Heart right ventricle (tissue), 16 donors: ENCODE measurements at regions not wholly inside any gene's neighbourhood (a gene's known extent, or its start where the extent isn't known, plus 50 kb on each side); places are given as distances from the start of the nearest gene placed in this dataset.

Experiments used
- ATAC-seq, 8 donors: fragments of 200-7000 bp; cut with Tn5 transposase; one replicate each; pipeline ENCODE4 v1.9.1; 2020; ENCODE audit warnings: mild to moderate bottlenecking in 8 of 8, moderate library complexity in 8 of 8, moderate number of reproducible peaks in 1 of 8
- DNase-seq, 2 donors: peaks; one replicate each; pipeline ENCODE4 v3.0.0-alpha.2; 2020
- H3K27ac ChIP-seq, 10 donors: fragments of 200-600 bp; sonication (generic) in 2 of 10; one replicate each; pipeline versions ENCODE4 v1.5.0 to v1.8.0; 2020 to 2022; ENCODE audit warnings: mild to moderate bottlenecking in 3 of 10
- H3K27me3 ChIP-seq, 7 donors: fragments of 200-600 bp; one replicate each; pipeline ENCODE4 v1.8.0; 2021 to 2022; ENCODE audit warnings: mild to moderate bottlenecking in 2 of 7
- H3K36me3 ChIP-seq, 9 donors: fragments of 200-600 bp; sonication (generic) in 1 of 9; one replicate each; pipeline versions ENCODE4 v1.5.0 to v1.8.0; 2020 to 2022; ENCODE audit warnings: mild to moderate bottlenecking in 2 of 9
- H3K4me1 ChIP-seq, 9 donors: fragments of 200-600 bp; sonication (generic) in 1 of 9; one replicate each; pipeline versions ENCODE4 v1.5.0 to v1.8.0; 2020 to 2022; ENCODE audit warnings: mild to moderate bottlenecking in 4 of 9
- H3K4me3 ChIP-seq, 10 donors: fragments of 200-600 bp; sonication (generic) in 2 of 10; one replicate each; pipeline versions ENCODE4 v1.5.0 to v1.8.0; 2020 to 2022; ENCODE audit warnings: mild to moderate bottlenecking in 7 of 10, moderate library complexity in 2 of 10
- H3K9me3 ChIP-seq, 11 donors: fragments of 200-600 bp in 10 of 11; sonication (generic) in 2 of 11; one replicate each; pipeline versions ENCODE4 v1.5.0 to v1.8.0; 2013 to 2022; ENCODE audit warnings: mild to moderate bottlenecking in 2 of 11, control low read depth in 1 of 11, moderate library complexity in 1 of 11
- WGBS, 2 donors: extraction: QIAGEN DNeasy Blood & Tissue Kit; methylation state at CpG; one replicate each; pipeline ENCODE4 v1.1.7; 2013; ENCODE audit warnings: inconsistent platforms in 1 of 2; 5-methylcytosine and 5-hydroxymethylcytosine counted together
- intact Hi-C, 10 donors: fragments of 100-400 bp; cut with DNase I; formaldehyde crosslinking; loops; one replicate each; pipeline versions ENCODE4 v1.11.1 to v1.14.2; 2022
- TF ChIP-seq, protein P1 (sequence below), 9 donors: fragments of 200-600 bp; sonication (generic) in 2 of 9; IDR thresholded peaks; one replicate each; pipeline versions ENCODE4 v1.5.0 to v1.8.0; 2021 to 2022; ENCODE audit warnings: antibody characterized with exemption in 9 of 9, mild to moderate bottlenecking in 5 of 9, moderate library complexity in 1 of 9
- donor health status: Arrhythmogenic right ventricular cardiomyopathy.
- donor health status: ischemic (EF 13 %, LVEDD 7.1; RV severe dilation, severe dysfunction).
- donor health status: healthy with polysubstance abuse.
- donor health status: DM: no; HTN: yes; CAD: no.
- donor health status: DM: no; HTN: no; CAD: no.
- donor health status: ischemic (EF 25% LVEDD 6.9; RV normal size, moderate dysfunction).
- donor health status: ischemic (EF 25% LVEDD 5.7; RV mildly dilated, moderate dysfunction).
- donor health status: healthy.
- donor health status: DM: yes; HTN: yes; CAD: no.
- donor health status: Ischemic cardiomyopathy.
- donor health status: ischemic (EF 35%, LVEDD 5.7; RV mildly dilated, moderate dysfunction).
- donor health status: nonischemic (EF 11% LVEDD 7.7; RV severe dilation, severe dysfunction).
- donor health status: DM: yes; HTN: yes; CAD: no.
- donor health status: PGD.
- donor health status: ischemic (EF 29% LVEDD 5.4; RV normal size, mild dysfunction).
- donor health status: nonischemic (EF 23%, LVEDD 6.1; RV moderate dilation, normal function).

DNA sequence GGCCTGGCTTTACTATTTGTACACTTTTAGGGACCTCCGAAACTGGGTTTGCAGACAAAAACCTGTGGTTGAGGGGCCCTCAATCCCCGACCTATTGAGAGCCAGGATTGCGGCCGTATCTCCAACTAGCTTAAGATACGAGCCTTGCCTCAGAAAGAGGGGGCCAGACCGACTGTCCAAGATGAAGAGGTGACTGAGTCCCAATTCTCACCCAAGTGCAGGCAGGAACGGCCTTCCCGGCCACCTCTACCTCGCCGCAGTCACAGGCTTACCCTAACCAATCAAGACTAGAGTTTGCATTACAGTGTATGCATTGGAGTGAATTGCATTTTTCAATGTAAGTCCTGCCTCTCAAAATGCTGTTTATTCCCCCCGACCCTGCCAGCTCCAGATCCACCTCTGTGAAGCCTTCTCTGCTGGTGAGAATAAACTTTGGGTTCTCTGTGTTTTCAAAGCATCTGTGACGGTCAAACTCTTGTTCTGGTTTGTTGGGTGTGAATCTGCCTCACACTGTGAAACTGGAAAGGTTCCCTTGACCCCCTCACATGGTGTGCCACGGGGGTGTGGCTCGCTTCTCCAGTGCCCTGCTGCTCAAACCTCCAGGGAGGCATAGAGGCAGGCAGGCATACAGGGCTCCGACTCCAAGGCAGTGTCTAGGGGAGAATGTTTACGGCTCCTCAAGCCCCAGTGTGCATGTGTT lies 62.2 kb upstream of the WLS start:
- 93% methylated on average over 16 of the region's 16 CpGs for WGBS, 2 donors
- intact Hi-C loops = loop anchor here in 1 of 10 donors (10.0 kb wide), 1 partner anchor 60 kb away; the partner anchor contains the start of gene WLS
- no peak for ATAC-seq

DNA sequence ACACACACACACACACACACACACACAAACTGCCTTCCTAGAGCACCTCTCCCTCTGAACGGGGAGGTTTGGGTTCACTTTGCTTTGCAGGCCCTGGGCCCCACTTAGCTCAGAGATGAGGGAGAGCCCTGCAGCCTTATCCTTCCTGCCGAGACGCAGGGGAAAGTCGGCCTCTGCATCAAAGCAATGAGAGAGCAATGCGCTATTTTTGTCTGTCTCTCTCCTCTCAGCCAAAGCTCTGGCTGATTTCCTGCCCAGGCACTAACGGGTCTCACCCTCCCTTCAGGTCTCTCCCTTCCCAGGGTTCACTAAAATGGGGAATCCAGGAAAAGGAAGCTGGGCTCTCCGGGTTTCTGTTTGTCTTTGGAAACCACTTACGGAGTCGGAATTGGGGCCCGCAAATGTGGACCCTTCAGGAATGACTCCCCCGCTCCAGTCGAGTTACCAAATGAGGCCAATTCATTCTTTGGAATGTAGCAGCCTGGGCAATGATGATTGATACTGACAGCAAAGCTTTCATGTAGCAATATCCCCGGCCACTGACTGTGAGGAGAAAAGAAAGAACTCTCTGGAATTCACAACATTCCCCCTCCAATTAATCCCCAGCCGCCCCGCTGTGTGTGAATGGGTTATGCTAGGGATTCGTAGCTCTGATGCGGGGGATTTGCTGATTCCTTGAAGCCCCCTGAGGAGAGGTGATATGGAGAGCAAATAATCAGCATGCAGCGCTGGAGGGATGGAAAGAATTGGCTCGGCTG lies 61.5 kb upstream of the WLS start:
- peak overlapping the region in 4 of 10 donors; percentile 46 to 56 (median 54) for H3K27ac ChIP-seq
- peak; percentile 57 to 93 (median 88) for ATAC-seq
- 39 to 40% methylated on average over 19 of the region's 19 CpGs for WGBS, 2 donors
- H3K27me3 ChIP-seq = no peaks in the 10 kb centered on the region
- peaks cover 10 to 30% (median 24%) of the 10 kb centered on the region in 9 donors for H3K4me1 ChIP-seq
- no peaks in the 10 kb centered on the region for H3K36me3 ChIP-seq
- DNase-seq = peak in 1 of 2 donors; percentile 57
- H3K4me3 ChIP-seq = peak overlapping the region in 1 of 10 donors; percentile 3
- no peaks in the 10 kb centered on the region for H3K9me3 ChIP-seq
- intact Hi-C loops = loop anchor here in 1 of 10 donors (10.0 kb wide), 1 partner anchor 59 kb away; the partner anchor contains the start of gene WLS
- TF ChIP-seq, protein P1, sequence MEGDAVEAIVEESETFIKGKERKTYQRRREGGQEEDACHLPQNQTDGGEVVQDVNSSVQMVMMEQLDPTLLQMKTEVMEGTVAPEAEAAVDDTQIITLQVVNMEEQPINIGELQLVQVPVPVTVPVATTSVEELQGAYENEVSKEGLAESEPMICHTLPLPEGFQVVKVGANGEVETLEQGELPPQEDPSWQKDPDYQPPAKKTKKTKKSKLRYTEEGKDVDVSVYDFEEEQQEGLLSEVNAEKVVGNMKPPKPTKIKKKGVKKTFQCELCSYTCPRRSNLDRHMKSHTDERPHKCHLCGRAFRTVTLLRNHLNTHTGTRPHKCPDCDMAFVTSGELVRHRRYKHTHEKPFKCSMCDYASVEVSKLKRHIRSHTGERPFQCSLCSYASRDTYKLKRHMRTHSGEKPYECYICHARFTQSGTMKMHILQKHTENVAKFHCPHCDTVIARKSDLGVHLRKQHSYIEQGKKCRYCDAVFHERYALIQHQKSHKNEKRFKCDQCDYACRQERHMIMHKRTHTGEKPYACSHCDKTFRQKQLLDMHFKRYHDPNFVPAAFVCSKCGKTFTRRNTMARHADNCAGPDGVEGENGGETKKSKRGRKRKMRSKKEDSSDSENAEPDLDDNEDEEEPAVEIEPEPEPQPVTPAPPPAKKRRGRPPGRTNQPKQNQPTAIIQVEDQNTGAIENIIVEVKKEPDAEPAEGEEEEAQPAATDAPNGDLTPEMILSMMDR (IDR thresholded peaks at IDR 0.05) = no peak

More for the DNA sequence above, 62.2 kb upstream of the WLS start:
- Histone ChIP-seq H3K4me3 (no peak overlapping the region), H3K36me3 (no peaks in the 10 kb centered on the region), H3K27ac (no peak overlapping the region), H3K27me3 (no peaks in the 10 kb centered on the region), H3K9me3 (no peaks in the 10 kb centered on the region), H3K4me1 (peaks cover 10 to 30% (median 24%) of the 10 kb centered on the region in 9 donors)
- TF ChIP-seq, protein P1 (IDR thresholded peaks at IDR 0.05) = no peak
- no peak for DNase-seq

DNA sequence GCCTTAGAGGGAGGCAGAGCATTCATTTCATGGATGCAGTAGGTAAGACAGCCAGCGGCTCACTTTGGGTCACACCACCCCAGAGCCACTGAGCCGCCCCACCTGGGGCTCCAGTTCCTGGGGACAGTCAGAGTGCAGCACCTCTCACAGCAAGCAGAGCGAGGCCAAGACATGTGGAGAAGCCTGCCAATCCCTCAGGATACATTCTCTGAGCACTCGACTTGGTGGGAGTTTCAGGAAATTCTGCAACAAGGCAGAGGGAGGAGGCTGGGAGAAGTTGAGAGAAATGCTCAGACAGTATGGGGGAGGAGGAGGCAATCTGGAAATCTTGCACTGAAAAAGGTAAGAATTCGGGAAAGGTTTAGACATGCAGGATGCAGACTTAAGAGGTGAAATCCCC lies 60.8 kb upstream of the WLS start:
- peak in 3 of 8 donors; percentile 38 to 62 (median 53) for ATAC-seq
- intact Hi-C loops = loop anchor here in 1 of 10 donors (10.0 kb wide), 1 partner anchor 58 kb away; the partner anchor contains the start of gene WLS
- no peaks in the 10 kb centered on the region for H3K9me3 ChIP-seq
- DNase-seq = no peak
- peak overlapping the region in 3 of 10 donors; percentile 0 to 56 (median 40) for H3K27ac ChIP-seq
- H3K36me3 ChIP-seq = no peaks in the 10 kb centered on the region
- TF ChIP-seq, protein P1 (IDR thresholded peaks at IDR 0.05) = no peak
- no peaks in the 10 kb centered on the region for H3K27me3 ChIP-seq
- 37 to 43% methylated on average over 5 of the region's 5 CpGs for WGBS, 2 donors
- H3K4me1 ChIP-seq = peaks cover 10 to 30% (median 24%) of the 10 kb centered on the region in 9 donors
- H3K4me3 ChIP-seq = no peak overlapping the region

DNA sequence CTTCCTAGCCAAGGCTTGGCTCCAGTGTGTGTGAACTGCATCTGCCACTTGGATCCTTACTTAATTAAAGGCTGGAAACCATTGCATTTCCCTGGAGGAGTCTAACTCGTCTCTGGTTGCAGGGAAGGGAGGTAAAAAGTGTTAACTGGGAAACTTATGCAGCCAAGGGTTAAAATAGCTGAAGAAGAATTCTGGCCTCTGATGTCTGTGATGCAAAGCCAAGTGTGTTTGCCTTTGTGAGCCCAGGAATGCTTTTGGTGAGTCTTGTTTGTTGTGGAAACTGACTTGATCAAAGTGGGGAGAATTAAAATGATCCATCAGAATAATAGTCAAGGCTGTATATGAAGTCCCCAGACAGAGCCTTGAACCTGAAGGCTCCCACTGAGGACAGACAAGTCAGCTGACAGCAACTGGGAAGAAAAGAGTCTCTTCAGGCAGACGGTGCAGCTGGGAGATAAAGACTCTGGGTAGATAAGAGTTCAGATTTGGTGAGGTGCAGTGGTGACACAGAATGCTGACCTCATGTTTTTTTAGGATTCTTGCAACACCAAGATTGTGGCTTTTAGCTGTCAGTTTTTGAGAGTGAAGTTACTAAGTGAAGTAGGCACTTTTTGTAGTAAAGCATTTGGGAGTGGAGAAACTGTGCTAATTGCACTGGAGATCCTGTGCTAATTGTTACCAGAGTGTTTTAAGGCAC lies 59.5 kb upstream of the WLS start:
- intact Hi-C loops = loop anchor here in 1 of 10 donors (10.0 kb wide), 1 partner anchor 57 kb away; the partner anchor contains the start of gene WLS
- no peak for DNase-seq
- no peaks in the 10 kb centered on the region for H3K27me3 ChIP-seq
- no peaks in the 10 kb centered on the region for H3K9me3 ChIP-seq
- 28 to 37% methylated on average over 2 of the region's 2 CpGs for WGBS, 2 donors
- no peak overlapping the region for H3K4me3 ChIP-seq
- TF ChIP-seq, protein P1 (IDR thresholded peaks at IDR 0.05) = no peak
- peak overlapping the region in 1 of 10 donors; percentile 30 for H3K27ac ChIP-seq
- H3K36me3 ChIP-seq = no peaks in the 10 kb centered on the region
- H3K4me1 ChIP-seq = peaks cover 10 to 30% (median 24%) of the 10 kb centered on the region in 9 donors
- ATAC-seq = peak in 1 of 8 donors; percentile 27
